ENCODE measurements at regions not wholly inside any gene's neighbourhood (a gene's known extent, or its start where the extent isn't known, plus 50 kb on each side); places are given as distances from the start of the nearest gene placed in this dataset.

GRCh38 chr3:72054976-72055375 lies 270.0 kb upstream of the PROK2 start:
- no peak for DNase-seq
- TF ChIP-seq EZH2 (IDR thresholded peaks at IDR 0.05; ENCODE audit: low read depth) (no peak), CTCF (conservative IDR thresholded peaks at IDR 0.05) (no peak)
- H3K4me3 ChIP-seq: no peak overlapping the region
- no peaks in the 10 kb centered on the region for H3K27me3 ChIP-seq (ENCODE audit: insufficient read depth, low read depth)
- ChIA-PET POLR2A (ENCODE audit: unreplicated experiment) (no interaction called here), CTCF (no interaction called here)
- intact Hi-C loops (cut with micrococcal nuclease; ENCODE audit: unreplicated experiment): no loop called here
- H4K20me1 ChIP-seq (ENCODE audit: insufficient read depth): no peaks in the 10 kb centered on the region
- H3F3A ChIP-seq (ENCODE audit: insufficient read depth, low read depth): no peaks in the 10 kb centered on the region
- H3K9me3 ChIP-seq (ENCODE audit: insufficient read depth, low read depth): no peaks in the 10 kb centered on the region
- H3K79me2 ChIP-seq (ENCODE audit: low read depth): no peaks in the 10 kb centered on the region
- no peak overlapping the region for H3K4me2 ChIP-seq
- H3K27ac ChIP-seq: no peak overlapping the region
- BruUV-seq (replicated peaks): no TSS peak
- no peak overlapping the region for H2AFZ ChIP-seq
- no peaks in the 10 kb centered on the region for H3K4me1 ChIP-seq (replicated peaks; ENCODE audit: insufficient read depth)
- no peaks in the 10 kb centered on the region for H3K9me2 ChIP-seq (ENCODE audit: insufficient read depth)
- no peaks in the 10 kb centered on the region for H3K36me3 ChIP-seq (ENCODE audit: low read depth)

- H3K4me2 ChIP-seq: no peak overlapping the region
- no peaks in the 10 kb centered on the region for H3F3A ChIP-seq (ENCODE audit: insufficient read depth, low read depth)
- no peaks in the 10 kb centered on the region for H3K36me3 ChIP-seq (ENCODE audit: low read depth)
- no peak overlapping the region for H3K27ac ChIP-seq
- no peaks in the 10 kb centered on the region for H3K4me1 ChIP-seq (replicated peaks; ENCODE audit: insufficient read depth)
- no peak overlapping the region for H3K4me3 ChIP-seq
- ChIA-PET CTCF (no interaction called here), POLR2A (ENCODE audit: unreplicated experiment) (no interaction called here)
- H3K9me2 ChIP-seq (ENCODE audit: insufficient read depth): no peaks in the 10 kb centered on the region
- no peaks in the 10 kb centered on the region for H3K27me3 ChIP-seq (ENCODE audit: insufficient read depth, low read depth)
- H3K9me3 ChIP-seq (ENCODE audit: insufficient read depth, low read depth): no peaks in the 10 kb centered on the region
- H4K20me1 ChIP-seq (ENCODE audit: insufficient read depth): no peaks in the 10 kb centered on the region
- DNase-seq: no peak
- intact Hi-C loops (cut with micrococcal nuclease; ENCODE audit: unreplicated experiment): no loop called here
- H3K79me2 ChIP-seq (ENCODE audit: low read depth): no peaks in the 10 kb centered on the region
- TF ChIP-seq CTCF (conservative IDR thresholded peaks at IDR 0.05) (no peak), EZH2 (IDR thresholded peaks at IDR 0.05; ENCODE audit: low read depth) (no peak)
- BruUV-seq (replicated peaks): no TSS peak
- no peak overlapping the region for H2AFZ ChIP-seq
Measured at GRCh38 chr3:72052841-72053409, 268.0 kb upstream of the PROK2 start.

- POLR2A ChIA-PET (ENCODE audit: unreplicated experiment): no interaction called here
- H3K9me3 ChIP-seq (ENCODE audit: insufficient read depth, low read depth): no peaks in the 10 kb centered on the region
- TF ChIP-seq CTCF (conservative IDR thresholded peaks at IDR 0.05) (no peak), EZH2 (IDR thresholded peaks at IDR 0.05; ENCODE audit: low read depth) (no peak)
- H3F3A ChIP-seq (ENCODE audit: insufficient read depth, low read depth): no peaks in the 10 kb centered on the region
- no peaks in the 10 kb centered on the region for H3K4me1 ChIP-seq (replicated peaks; ENCODE audit: insufficient read depth)
- intact Hi-C loops (cut with micrococcal nuclease; ENCODE audit: unreplicated experiment): no loop called here
- no peaks in the 10 kb centered on the region for H3K27me3 ChIP-seq (ENCODE audit: insufficient read depth, low read depth)
- H3K79me2 ChIP-seq (ENCODE audit: low read depth): no peaks in the 10 kb centered on the region
- H3K4me2 ChIP-seq: no peak overlapping the region
- H2AFZ ChIP-seq: no peak overlapping the region
- H3K4me3 ChIP-seq: no peak overlapping the region
- CTCF ChIA-PET: no interaction called here
- H3K27ac ChIP-seq: no peak overlapping the region
- BruUV-seq (replicated peaks): no TSS peak
- no peaks in the 10 kb centered on the region for H4K20me1 ChIP-seq (ENCODE audit: insufficient read depth)
- no peak for DNase-seq
- no peaks in the 10 kb centered on the region for H3K9me2 ChIP-seq (ENCODE audit: insufficient read depth)
- H3K36me3 ChIP-seq (ENCODE audit: low read depth): no peaks in the 10 kb centered on the region
Measured at GRCh38 chr3:72050771-72051170, 265.8 kb upstream of the PROK2 start.
